ENCODE measurements at regions not wholly inside any gene's neighbourhood (a gene's known extent, or its start where the extent isn't known, plus 50 kb on each side); places are given as distances from the start of the nearest gene placed in this dataset.

- Mint-ChIP-seq H3K4me1 (peaks cover 0 to 7% (median 0%) of the 10 kb centered on the region in 3 donors), H3K27ac (no peak overlapping the region)
- no CpG with 5 or more reads among the region's 2 CpGs for WGBS (ENCODE audit: insufficient coverage)
Measured at GRCh38 chr9:31677415-31677814, 707.0 kb upstream of the ACO1 start.

GRCh38 chr9:31677877-31678276 lies 706.6 kb upstream of the ACO1 start:
- Histone ChIP-seq H3K36me3 (ENCODE audit: control insufficient read depth in 2 of 2, extremely low read depth in 1 of 2, insufficient read depth in 1 of 2, low read length in 1 of 2) (no peaks in the 10 kb centered on the region), H3K27me3 (replicated peaks in 1 of 2; ENCODE audit: control insufficient read depth in 2 of 2, extremely low read depth in 1 of 2, insufficient read depth in 2 of 2, low read length in 1 of 2) (no peaks in the 10 kb centered on the region), H3K9me3 (no peaks in the 10 kb centered on the region), H3K27ac (ENCODE audit: low read length) (no peak overlapping the region), H3K4me3 (ENCODE audit: control insufficient read depth in 1 of 2, extremely low read depth in 1 of 2, low read length in 1 of 2) (no peak overlapping the region), H3K4me1 (ENCODE audit: control insufficient read depth in 1 of 2, extremely low read depth in 1 of 2, insufficient read depth in 2 of 2, low read length in 2 of 2) (no peaks in the 10 kb centered on the region)
- Mint-ChIP-seq H3K27me3 (no peaks in the 10 kb centered on the region), H3K9me3 (peaks cover 0 to 4% (median 4%) of the 10 kb centered on the region in 3 donors), H3K4me1 (peaks cover 0 to 7% (median 0%) of the 10 kb centered on the region in 3 donors), H3K4me3 (no peak overlapping the region), H3K36me3 (no peaks in the 10 kb centered on the region), H3K27ac (no peak overlapping the region)
- CTCF ChIA-PET: no interaction called here
- no CpG with 5 or more reads among the region's 2 CpGs for WGBS (ENCODE audit: insufficient coverage)
- no peak for ATAC-seq (replicated peaks in 1 of 4)
- no peak for DNase-seq
- POLR2A ChIA-PET: no interaction called here

More at GRCh38 chr9:31677415-31677814, 707.0 kb upstream of the ACO1 start:
- H3K27me3 Mint-ChIP-seq: no peaks in the 10 kb centered on the region
- H3K9me3 Mint-ChIP-seq: peaks cover 0 to 4% (median 4%) of the 10 kb centered on the region in 3 donors
- Histone ChIP-seq H3K36me3 (ENCODE audit: control insufficient read depth in 2 of 2, extremely low read depth in 1 of 2, insufficient read depth in 1 of 2, low read length in 1 of 2) (no peaks in the 10 kb centered on the region), H3K9me3 (no peaks in the 10 kb centered on the region), H3K4me3 (ENCODE audit: control insufficient read depth in 1 of 2, extremely low read depth in 1 of 2, low read length in 1 of 2) (no peak overlapping the region), H3K27me3 (replicated peaks in 1 of 2; ENCODE audit: control insufficient read depth in 2 of 2, extremely low read depth in 1 of 2, insufficient read depth in 2 of 2, low read length in 1 of 2) (no peaks in the 10 kb centered on the region), H3K4me1 (ENCODE audit: control insufficient read depth in 1 of 2, extremely low read depth in 1 of 2, insufficient read depth in 2 of 2, low read length in 2 of 2) (no peaks in the 10 kb centered on the region), H3K27ac (ENCODE audit: low read length) (no peak overlapping the region)
- H3K4me3 Mint-ChIP-seq: no peak overlapping the region
- DNase-seq: no peak
- ATAC-seq (replicated peaks in 1 of 4): no peak
- ChIA-PET CTCF (no interaction called here), POLR2A (no interaction called here)
- H3K36me3 Mint-ChIP-seq: no peaks in the 10 kb centered on the region

GRCh38 chr9:31683116-31683515 lies 701.3 kb upstream of the ACO1 start:
- Mint-ChIP-seq H3K36me3 (no peaks in the 10 kb centered on the region), H3K27me3 (no peaks in the 10 kb centered on the region), H3K4me3 (no peak overlapping the region), H3K9me3 (peaks cover 0 to 10% (median 4%) of the 10 kb centered on the region in 3 donors), H3K4me1 (no peaks in the 10 kb centered on the region), H3K27ac (no peak overlapping the region)
- Histone ChIP-seq H3K4me3 (ENCODE audit: control insufficient read depth in 1 of 2, extremely low read depth in 1 of 2, low read length in 1 of 2) (no peak overlapping the region), H3K9me3 (no peaks in the 10 kb centered on the region), H3K27ac (ENCODE audit: low read length) (no peak overlapping the region), H3K36me3 (ENCODE audit: control insufficient read depth in 2 of 2, extremely low read depth in 1 of 2, insufficient read depth in 1 of 2, low read length in 1 of 2) (no peaks in the 10 kb centered on the region), H3K27me3 (replicated peaks in 1 of 2; ENCODE audit: control insufficient read depth in 2 of 2, extremely low read depth in 1 of 2, insufficient read depth in 2 of 2, low read length in 1 of 2) (no peaks in the 10 kb centered on the region), H3K4me1 (ENCODE audit: control insufficient read depth in 1 of 2, extremely low read depth in 1 of 2, insufficient read depth in 2 of 2, low read length in 2 of 2) (no peaks in the 10 kb centered on the region)
- POLR2A ChIA-PET: interaction anchor here in 1 of 2 donors (0.9 kb wide), 1 partner anchor 120 kb away, joined by 3 read pairs; no protein-coding TSS in a partner anchor
- WGBS (ENCODE audit: insufficient coverage): 100% methylated on average over 1 of the region's 2 CpGs
- CTCF ChIA-PET: no interaction called here
- ATAC-seq (replicated peaks in 1 of 4): no peak
- DNase-seq: no peak

- Histone ChIP-seq H3K9me3 (no peaks in the 10 kb centered on the region), H3K4me1 (ENCODE audit: control insufficient read depth in 1 of 2, extremely low read depth in 1 of 2, insufficient read depth in 2 of 2, low read length in 2 of 2) (no peaks in the 10 kb centered on the region), H3K27ac (ENCODE audit: low read length) (no peak overlapping the region), H3K36me3 (ENCODE audit: control insufficient read depth in 2 of 2, extremely low read depth in 1 of 2, insufficient read depth in 1 of 2, low read length in 1 of 2) (no peaks in the 10 kb centered on the region), H3K4me3 (ENCODE audit: control insufficient read depth in 1 of 2, extremely low read depth in 1 of 2, low read length in 1 of 2) (no peak overlapping the region), H3K27me3 (replicated peaks in 1 of 2; ENCODE audit: control insufficient read depth in 2 of 2, extremely low read depth in 1 of 2, insufficient read depth in 2 of 2, low read length in 1 of 2) (no peaks in the 10 kb centered on the region)
- ChIA-PET CTCF (no interaction called here), POLR2A (no interaction called here)
- Mint-ChIP-seq H3K27ac (no peak overlapping the region), H3K9me3 (peaks cover 4 to 5% (median 4%) of the 10 kb centered on the region in 3 donors), H3K4me1 (peaks cover 6 to 14% (median 14%) of the 10 kb centered on the region in 3 donors), H3K27me3 (no peaks in the 10 kb centered on the region), H3K36me3 (no peaks in the 10 kb centered on the region), H3K4me3 (no peak overlapping the region)
- WGBS (ENCODE audit: insufficient coverage): 94% methylated on average over 2 of the region's 2 CpGs
- ATAC-seq (replicated peaks in 1 of 4) (no peak), DNase-seq (no peak)
Measured at GRCh38 chr9:31697956-31698355, 686.5 kb upstream of the ACO1 start.

GRCh38 chr9:31699836-31700235 lies 684.6 kb upstream of the ACO1 start:
- H3K36me3 Mint-ChIP-seq: no peaks in the 10 kb centered on the region
- no peak overlapping the region for H3K4me3 ChIP-seq (ENCODE audit: control insufficient read depth in 1 of 2, extremely low read depth in 1 of 2, low read length in 1 of 2)
- ATAC-seq (replicated peaks in 1 of 4): no peak
- H3K4me3 Mint-ChIP-seq: no peak overlapping the region
- no peaks in the 10 kb centered on the region for H3K4me1 ChIP-seq (ENCODE audit: control insufficient read depth in 1 of 2, extremely low read depth in 1 of 2, insufficient read depth in 2 of 2, low read length in 2 of 2)
- H3K27ac Mint-ChIP-seq: no peak overlapping the region
- no peaks in the 10 kb centered on the region for H3K27me3 ChIP-seq (replicated peaks in 1 of 2; ENCODE audit: control insufficient read depth in 2 of 2, extremely low read depth in 1 of 2, insufficient read depth in 2 of 2, low read length in 1 of 2)
- no peaks in the 10 kb centered on the region for H3K36me3 ChIP-seq (ENCODE audit: control insufficient read depth in 2 of 2, extremely low read depth in 1 of 2, insufficient read depth in 1 of 2, low read length in 1 of 2)
- H3K9me3 ChIP-seq: no peaks in the 10 kb centered on the region
- POLR2A ChIA-PET: no interaction called here
- H3K27ac ChIP-seq (ENCODE audit: low read length): no peak overlapping the region
- peaks cover 4 to 5% (median 4%) of the 10 kb centered on the region in 3 donors for H3K9me3 Mint-ChIP-seq
- peaks cover 6 to 14% (median 11%) of the 10 kb centered on the region in 3 donors for H3K4me1 Mint-ChIP-seq
- DNase-seq: no peak
- no peaks in the 10 kb centered on the region for H3K27me3 Mint-ChIP-seq
- CTCF ChIA-PET: no interaction called here

- H3K27ac Mint-ChIP-seq: no peak overlapping the region
- H3K27me3 Mint-ChIP-seq: no peaks in the 10 kb centered on the region
- ATAC-seq (replicated peaks in 1 of 4): peak in 2 of 4 experiments; percentile 23 to 33
- Histone ChIP-seq H3K4me3 (ENCODE audit: control insufficient read depth in 1 of 2, extremely low read depth in 1 of 2, low read length in 1 of 2) (no peak overlapping the region), H3K4me1 (ENCODE audit: control insufficient read depth in 1 of 2, extremely low read depth in 1 of 2, insufficient read depth in 2 of 2, low read length in 2 of 2) (no peaks in the 10 kb centered on the region), H3K9me3 (no peaks in the 10 kb centered on the region), H3K36me3 (ENCODE audit: control insufficient read depth in 2 of 2, extremely low read depth in 1 of 2, insufficient read depth in 1 of 2, low read length in 1 of 2) (no peaks in the 10 kb centered on the region), H3K27ac (ENCODE audit: low read length) (no peak overlapping the region), H3K27me3 (replicated peaks in 1 of 2; ENCODE audit: control insufficient read depth in 2 of 2, extremely low read depth in 1 of 2, insufficient read depth in 2 of 2, low read length in 1 of 2) (no peaks in the 10 kb centered on the region)
- peaks cover 4 to 5% (median 4%) of the 10 kb centered on the region in 3 donors for H3K9me3 Mint-ChIP-seq
- no peaks in the 10 kb centered on the region for H3K36me3 Mint-ChIP-seq
- CTCF ChIA-PET: no interaction called here
- no peak for DNase-seq
- WGBS (ENCODE audit: insufficient coverage): 64% methylated on average over 1 of the region's 3 CpGs
- H3K4me1 Mint-ChIP-seq: peaks cover 6 to 14% (median 11%) of the 10 kb centered on the region in 3 donors
- POLR2A ChIA-PET: no interaction called here
- H3K4me3 Mint-ChIP-seq: no peak overlapping the region
Measured at GRCh38 chr9:31700252-31701045, 684.0 kb upstream of the ACO1 start.

Measured in T-cell (primary cell).